SU-DHL-6 (cell line): ENCODE measurements at regions not wholly inside any gene's neighbourhood (a gene's known extent, or its start where the extent isn't known, plus 50 kb on each side); places are given as distances from the start of the nearest gene placed in this dataset.

ENCODE experiments used
- H2AFZ ChIP-seq: fragments of 200-600 bp; sonication (generic); 2 replicates; pipeline ENCODE4 v1.6.1; 2014; ENCODE audit warnings: low read depth, mild to moderate bottlenecking, moderate library complexity, mixed read lengths, antibody characterized with exemption, low read length; ENCODE audit not compliant: severe bottlenecking
- H3F3A ChIP-seq: fragments of 200-600 bp; shearing (Covaris generic); 2 replicates; pipeline ENCODE4 v1.6.0; 2016; ENCODE audit warnings: antibody characterized with exemption, mild to moderate bottlenecking; ENCODE audit not compliant: insufficient read depth
- H3K27ac ChIP-seq: fragments of 200-600 bp; sonication (generic); 2 replicates; pipeline ENCODE4 v1.5.1; 2016; ENCODE audit warnings: low read depth, mild to moderate bottlenecking, low read length, moderate library complexity, mixed read lengths
- H3K27me3 ChIP-seq: fragments of 200-600 bp; sonication (generic), shearing (Covaris generic); 2 replicates; pipeline ENCODE4 v1.6.0; 2014; ENCODE audit warnings: mild to moderate bottlenecking, low read length
- H3K36me3 ChIP-seq: fragments of 200-600 bp; sonication (generic); 2 replicates; pipeline ENCODE4 v1.6.1; 2014; ENCODE audit warnings: mild to moderate bottlenecking, low read length, mixed read lengths
- H3K4me2 ChIP-seq: fragments of 300-600, 200-600 bp; shearing (Covaris generic), sonication (generic); 2 replicates; pipeline ENCODE4 v1.6.0; 2014; ENCODE audit warnings: low read length, low read depth, mild to moderate bottlenecking; ENCODE audit not compliant: poor library complexity, severe bottlenecking
- H3K4me3 ChIP-seq: fragments of 200-600 bp; sonication (generic); 2 replicates; pipeline ENCODE4 v1.5.1; 2014; ENCODE audit warnings: antibody characterized with exemption, low read length, mild to moderate bottlenecking, mixed read lengths; ENCODE audit not compliant: insufficient read depth, poor library complexity, severe bottlenecking
- H3K79me2 ChIP-seq: fragments of 200-600 bp; sonication (generic); 2 replicates; pipeline ENCODE4 v1.6.1; 2014; ENCODE audit warnings: mild to moderate bottlenecking, low read length, moderate library complexity; ENCODE audit not compliant: insufficient read depth
- H3K9ac ChIP-seq: fragments of 200-600 bp; sonication (generic); 2 replicates; pipeline ENCODE4 v1.7.0; 2014; ENCODE audit warnings: mild to moderate bottlenecking, low read length
- H3K9me2 ChIP-seq: fragments of 200-600 bp; sonication (generic); replicated peaks from 2 replicates; pipeline ENCODE4 v1.6.1; 2014; ENCODE audit warnings: low read length; ENCODE audit not compliant: insufficient read depth
- H3K9me3 ChIP-seq: fragments of 200-600 bp; sonication (generic); 2 replicates; pipeline ENCODE4 v1.6.1; 2014; ENCODE audit warnings: low read length, mixed read lengths; ENCODE audit not compliant: insufficient read depth
- H4K20me1 ChIP-seq: fragments of 200-600 bp; sonication (generic); 2 replicates; pipeline ENCODE4 v1.6.1; 2014; ENCODE audit warnings: low read depth, mild to moderate bottlenecking, antibody characterized with exemption, low read length, moderate library complexity, mixed read lengths
- EZH2phosphoT487 ChIP-seq: fragments of 200-600 bp; sonication (generic), shearing (Covaris generic); conservative IDR thresholded peaks from 2 replicates; pipeline ENCODE4 v1.6.1; 2018; ENCODE audit warnings: mild to moderate bottlenecking, antibody characterized with exemption, low read length, moderate library complexity, mixed read lengths
- TF ChIP-seq, protein P1 (sequence below): fragments of 200-600 bp; sonication (generic); IDR thresholded peaks from one replicate; pipeline ENCODE4 v1.5.1; 2017; ENCODE audit warnings: antibody characterized with exemption, mild to moderate bottlenecking, low read length, moderate library complexity; ENCODE audit not compliant: insufficient read depth, poor library complexity, severe bottlenecking

- H3F3A ChIP-seq = no peaks in the 10 kb centered on the region
- no peak overlapping the region for H3K4me2 ChIP-seq
- TF ChIP-seq, protein P1, sequence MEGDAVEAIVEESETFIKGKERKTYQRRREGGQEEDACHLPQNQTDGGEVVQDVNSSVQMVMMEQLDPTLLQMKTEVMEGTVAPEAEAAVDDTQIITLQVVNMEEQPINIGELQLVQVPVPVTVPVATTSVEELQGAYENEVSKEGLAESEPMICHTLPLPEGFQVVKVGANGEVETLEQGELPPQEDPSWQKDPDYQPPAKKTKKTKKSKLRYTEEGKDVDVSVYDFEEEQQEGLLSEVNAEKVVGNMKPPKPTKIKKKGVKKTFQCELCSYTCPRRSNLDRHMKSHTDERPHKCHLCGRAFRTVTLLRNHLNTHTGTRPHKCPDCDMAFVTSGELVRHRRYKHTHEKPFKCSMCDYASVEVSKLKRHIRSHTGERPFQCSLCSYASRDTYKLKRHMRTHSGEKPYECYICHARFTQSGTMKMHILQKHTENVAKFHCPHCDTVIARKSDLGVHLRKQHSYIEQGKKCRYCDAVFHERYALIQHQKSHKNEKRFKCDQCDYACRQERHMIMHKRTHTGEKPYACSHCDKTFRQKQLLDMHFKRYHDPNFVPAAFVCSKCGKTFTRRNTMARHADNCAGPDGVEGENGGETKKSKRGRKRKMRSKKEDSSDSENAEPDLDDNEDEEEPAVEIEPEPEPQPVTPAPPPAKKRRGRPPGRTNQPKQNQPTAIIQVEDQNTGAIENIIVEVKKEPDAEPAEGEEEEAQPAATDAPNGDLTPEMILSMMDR = no peak
- no peak for TF ChIP-seq EZH2phosphoT487
- no peak overlapping the region for H3K9ac ChIP-seq
- no peak overlapping the region for H3K27ac ChIP-seq
- H3K9me3 ChIP-seq = no peaks in the 10 kb centered on the region
- no peaks in the 10 kb centered on the region for H4K20me1 ChIP-seq
- H3K36me3 ChIP-seq = no peaks in the 10 kb centered on the region
- H3K27me3 ChIP-seq = no peaks in the 10 kb centered on the region
- H3K4me3 ChIP-seq = no peak overlapping the region
- H3K9me2 ChIP-seq = no peaks in the 10 kb centered on the region
- H2AFZ ChIP-seq = no peak overlapping the region
- H3K79me2 ChIP-seq = no peaks in the 10 kb centered on the region
These were observed 114.4 kb upstream of the ZNF366 start for GRCh38 chr5:72621576-72621975.

- no peaks in the 10 kb centered on the region for H3K36me3 ChIP-seq
- no peak overlapping the region for H2AFZ ChIP-seq
- H3K27ac ChIP-seq = no peak overlapping the region
- H3K9ac ChIP-seq = no peak overlapping the region
- no peaks in the 10 kb centered on the region for H3K9me2 ChIP-seq
- no peaks in the 10 kb centered on the region for H4K20me1 ChIP-seq
- H3K79me2 ChIP-seq = no peaks in the 10 kb centered on the region
- H3F3A ChIP-seq = no peaks in the 10 kb centered on the region
- H3K4me3 ChIP-seq = no peak overlapping the region
- H3K9me3 ChIP-seq = no peaks in the 10 kb centered on the region
- no peak overlapping the region for H3K4me2 ChIP-seq
- H3K27me3 ChIP-seq = no peaks in the 10 kb centered on the region
- no peak for TF ChIP-seq EZH2phosphoT487
- TF ChIP-seq, protein P1 = no peak
These were observed 112.5 kb upstream of the ZNF366 start for GRCh38 chr5:72619677-72620076.

DNA sequence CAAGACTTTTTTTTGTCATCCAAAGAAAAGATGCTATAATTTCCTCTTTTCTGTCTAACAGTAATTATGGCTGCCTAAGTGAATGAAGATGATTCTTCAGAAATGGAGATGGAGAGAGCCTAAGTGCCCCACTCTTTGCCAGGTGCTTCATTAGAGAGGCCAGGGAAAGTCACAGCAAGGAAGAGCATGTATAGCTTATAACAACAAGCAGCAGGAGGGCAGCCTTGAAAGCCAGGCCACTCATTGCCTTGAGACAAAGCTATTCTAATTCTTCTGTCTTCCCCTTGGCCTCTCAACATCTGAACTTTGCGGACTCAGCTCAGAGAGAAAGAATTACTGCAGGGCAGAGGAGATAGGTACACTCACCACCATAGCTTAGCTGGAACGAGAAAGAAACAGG lies 112.0 kb upstream of the ZNF366 start:
- Histone ChIP-seq H3K4me2 (no peak overlapping the region), H3F3A (no peaks in the 10 kb centered on the region), H3K9me2 (no peaks in the 10 kb centered on the region), H4K20me1 (no peaks in the 10 kb centered on the region), H3K4me3 (no peak overlapping the region), H2AFZ (no peak overlapping the region), H3K27me3 (no peaks in the 10 kb centered on the region), H3K36me3 (no peaks in the 10 kb centered on the region), H3K79me2 (no peaks in the 10 kb centered on the region), H3K9me3 (no peaks in the 10 kb centered on the region), H3K9ac (no peak overlapping the region), H3K27ac (no peak overlapping the region)
- TF ChIP-seq EZH2phosphoT487 = no peak
- TF ChIP-seq, protein P1 = no peak
